ENCODE measurements at regions not wholly inside any gene's neighbourhood (a gene's known extent, or its start where the extent isn't known, plus 50 kb on each side); places are given as distances from the start of the nearest gene placed in this dataset.
A peak's percentile ranks its signal among the peaks of the same experiment; 100 is the strongest.

GRCh38 chrX:526295-527224 is 104.0 kb upstream of the SHOX start:
- Histone ChIP-seq H3K4me1 (ENCODE audit: control insufficient read depth in 2 of 3, insufficient read depth in 2 of 3, low read depth in 1 of 3, low read length in 3 of 3) (no peaks in the 10 kb centered on the region), H3K4me3 (ENCODE audit: low read length in 3 of 3) (no peak overlapping the region), H3K9me3 (ENCODE audit: control insufficient read depth in 2 of 3, insufficient read depth in 1 of 3, low read length in 3 of 3) (peaks cover 0 to 8% (median 0%) of the 10 kb centered on the region in 3 donors), H3K27me3 (ENCODE audit: control insufficient read depth, insufficient read depth, low read length) (no peaks in the 10 kb centered on the region), H3K27ac (ENCODE audit: low read depth in 2 of 2, low read length in 2 of 2) (no peak overlapping the region), H3K36me3 (ENCODE audit: control insufficient read depth in 2 of 3, insufficient read depth in 3 of 3, low read length in 3 of 3) (peaks cover 0 to 2% (median 0%) of the 10 kb centered on the region in 3 donors), H3K9ac (ENCODE audit: low read length in 3 of 3) (no peak overlapping the region)
- intact Hi-C loops (cut with DNase I), result no loop called here
- TF ChIP-seq, protein P1, sequence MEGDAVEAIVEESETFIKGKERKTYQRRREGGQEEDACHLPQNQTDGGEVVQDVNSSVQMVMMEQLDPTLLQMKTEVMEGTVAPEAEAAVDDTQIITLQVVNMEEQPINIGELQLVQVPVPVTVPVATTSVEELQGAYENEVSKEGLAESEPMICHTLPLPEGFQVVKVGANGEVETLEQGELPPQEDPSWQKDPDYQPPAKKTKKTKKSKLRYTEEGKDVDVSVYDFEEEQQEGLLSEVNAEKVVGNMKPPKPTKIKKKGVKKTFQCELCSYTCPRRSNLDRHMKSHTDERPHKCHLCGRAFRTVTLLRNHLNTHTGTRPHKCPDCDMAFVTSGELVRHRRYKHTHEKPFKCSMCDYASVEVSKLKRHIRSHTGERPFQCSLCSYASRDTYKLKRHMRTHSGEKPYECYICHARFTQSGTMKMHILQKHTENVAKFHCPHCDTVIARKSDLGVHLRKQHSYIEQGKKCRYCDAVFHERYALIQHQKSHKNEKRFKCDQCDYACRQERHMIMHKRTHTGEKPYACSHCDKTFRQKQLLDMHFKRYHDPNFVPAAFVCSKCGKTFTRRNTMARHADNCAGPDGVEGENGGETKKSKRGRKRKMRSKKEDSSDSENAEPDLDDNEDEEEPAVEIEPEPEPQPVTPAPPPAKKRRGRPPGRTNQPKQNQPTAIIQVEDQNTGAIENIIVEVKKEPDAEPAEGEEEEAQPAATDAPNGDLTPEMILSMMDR (IDR thresholded peaks at IDR 0.05; ENCODE audit: borderline replicate concordance, extremely low read depth, insufficient read depth), result no peak
- no peak for DNase-seq
- no peak for FAIRE-seq

- intact Hi-C loops (cut with DNase I), result no loop called here
- peaks cover 0 to 8% (median 1%) of the 10 kb centered on the region in 3 donors for H3K9me3 ChIP-seq (ENCODE audit: control insufficient read depth in 2 of 3, insufficient read depth in 1 of 3, low read length in 3 of 3)
- no peaks in the 10 kb centered on the region for H3K27me3 ChIP-seq (ENCODE audit: control insufficient read depth, insufficient read depth, low read length)
- peaks cover 0 to 2% (median 0%) of the 10 kb centered on the region in 3 donors for H3K36me3 ChIP-seq (ENCODE audit: control insufficient read depth in 2 of 3, insufficient read depth in 3 of 3, low read length in 3 of 3)
- no peaks in the 10 kb centered on the region for H3K4me1 ChIP-seq (ENCODE audit: control insufficient read depth in 2 of 3, insufficient read depth in 2 of 3, low read depth in 1 of 3, low read length in 3 of 3)
- H3K9ac ChIP-seq (ENCODE audit: low read length in 3 of 3), result no peak overlapping the region
- DNase-seq (no peak), FAIRE-seq (no peak)
- H3K27ac ChIP-seq (ENCODE audit: low read depth in 2 of 2, low read length in 2 of 2), result no peak overlapping the region
- TF ChIP-seq, protein P1 (IDR thresholded peaks at IDR 0.05; ENCODE audit: borderline replicate concordance, extremely low read depth, insufficient read depth), result no peak
- H3K4me3 ChIP-seq (ENCODE audit: low read length in 3 of 3), result peak overlapping the region in 1 of 3 donors; percentile 32
These were observed 99.6 kb upstream of the SHOX start for GRCh38 chrX:530726-531610.

GRCh38 chrX:531611-531936 is 99.0 kb upstream of the SHOX start:
- TF ChIP-seq, protein P1 (IDR thresholded peaks at IDR 0.05; ENCODE audit: borderline replicate concordance, extremely low read depth, insufficient read depth), result no peak
- Histone ChIP-seq H3K27me3 (ENCODE audit: control insufficient read depth, insufficient read depth, low read length) (no peaks in the 10 kb centered on the region), H3K9me3 (ENCODE audit: control insufficient read depth in 2 of 3, insufficient read depth in 1 of 3, low read length in 3 of 3) (peaks cover 0 to 8% (median 3%) of the 10 kb centered on the region in 3 donors), H3K27ac (ENCODE audit: low read depth in 2 of 2, low read length in 2 of 2) (no peak overlapping the region), H3K36me3 (ENCODE audit: control insufficient read depth in 2 of 3, insufficient read depth in 3 of 3, low read length in 3 of 3) (peaks cover 0 to 2% (median 0%) of the 10 kb centered on the region in 3 donors), H3K4me3 (ENCODE audit: low read length in 3 of 3) (no peak overlapping the region), H3K9ac (ENCODE audit: low read length in 3 of 3) (no peak overlapping the region), H3K4me1 (ENCODE audit: control insufficient read depth in 2 of 3, insufficient read depth in 2 of 3, low read depth in 1 of 3, low read length in 3 of 3) (no peaks in the 10 kb centered on the region)
- FAIRE-seq (no peak), DNase-seq (no peak)
- intact Hi-C loops (cut with DNase I), result no loop called here
